ENCODE measurements at regions not wholly inside any gene's neighbourhood (a gene's known extent, or its start where the extent isn't known, plus 50 kb on each side); places are given as distances from the start of the nearest gene placed in this dataset.

- FAIRE-seq, result peak; percentile 85
Measured at GRCh38 chr11:45339729-45340519, 53.8 kb upstream of the SYT13 start.

GRCh38 chr11:45337583-45338360, 51.6 kb upstream of the SYT13 start:
- FAIRE-seq, result no peak

- no peak for FAIRE-seq
Measured at GRCh38 chr11:45336136-45336535, 50.0 kb upstream of the SYT13 start.
